Sigmoid colon (tissue), 4 donors: ENCODE measurements at regions not wholly inside any gene's neighbourhood (a gene's known extent, or its start where the extent isn't known, plus 50 kb on each side); places are given as distances from the start of the nearest gene placed in this dataset.

Experiments used
- CTCF ChIP-seq, 4 experiments: fragments of 450-650 bp in 3 of 4; fragments of 200-600 bp in 1 of 4; IDR thresholded peaks; one replicate each; pipeline ENCODE4 v1.5.1; 2016 to 2019; ENCODE audit warnings: antibody characterized with exemption in 4 of 4, mild to moderate bottlenecking in 3 of 4, moderate library complexity in 2 of 4
- EP300 ChIP-seq, 4 donors: sonication (generic); formaldehyde crosslinking; IDR thresholded peaks; one replicate each; pipeline ENCODE4 v1.6.1; 2017; ENCODE audit warnings: antibody characterized with exemption in 4 of 4
- POLR2A ChIP-seq, 2 donors: fragments of 450-650 bp; IDR thresholded peaks; one replicate each; pipeline ENCODE4 v1.6.1; 2016; ENCODE audit warnings: antibody characterized with exemption in 2 of 2, mild to moderate bottlenecking in 2 of 2, moderate library complexity in 2 of 2

GRCh38 chr2:140061240-140061639 is 1281.0 kb upstream of the NXPH2 start:
- TF ChIP-seq POLR2A (IDR thresholded peaks at IDR 0.05) (no peak), CTCF (IDR thresholded peaks at IDR 0.05) (no peak), EP300 (IDR thresholded peaks at IDR 0.05) (no peak)
